HepG2 (cell line): ENCODE measurements at regions not wholly inside any gene's neighbourhood (a gene's known extent, or its start where the extent isn't known, plus 50 kb on each side); places are given as distances from the start of the nearest gene placed in this dataset.

Experiments used
- ATAC-seq: fragments of 200-7000 bp; cut with Tn5 transposase; 3 replicates; pipeline ENCODE4 v1.9.1; 2020; ENCODE audit warnings: mild to moderate bottlenecking, moderate library complexity
- BruUV-seq: library from RNA; stranded (reverse); fragments of 400-500 nt; replicated peaks from 2 replicates; lab custom pipeline; 2021; lab: Mats Ljungman, UMichigan
- CTCF ChIA-PET: fragments of 300-600 bp; formaldehyde crosslinking; extraction: SDS; loops from one replicate; lab custom pipeline; 2021; ENCODE audit warnings: low total read pairs, inconsistent platforms, low intra/inter-chr PET ratio; lab: Yijun Ruan, JAX
- POLR2A ChIA-PET: fragments of 350-600 bp; sonication (Branson Sonifier 250); formaldehyde crosslinking; loops from one replicate; lab custom pipeline; 2020; ENCODE audit warnings: antibody characterized with exemption, inconsistent platforms; lab: Yijun Ruan, JAX
- DNase-seq: peaks from one replicate; pipeline ENCODE4 v3.0.0-alpha.2; 2015; ENCODE audit warnings: low spot score
- FAIRE-seq: peaks from 3 replicates; lab custom pipeline; 2011; peaks lifted over from hg19 to GRCh38; lab: Jason Lieb, UNC
- H2AFZ ChIP-seq: one replicate; pipeline ENCODE4 v1.6.1; 2011; ENCODE audit warnings: low read length, inconsistent platforms
- H3K27ac ChIP-seq: fragments of 300-600 bp; 3 replicates; pipeline ENCODE4 v1.8.0; 2011; ENCODE audit warnings: mixed run types, mild to moderate bottlenecking, mixed read lengths, low read length, inconsistent platforms; ENCODE audit not compliant: insufficient read depth; ENCODE audit errors: extremely low read length
- H3K27me3 ChIP-seq, 2 experiments: fragments of 200-600 bp in 1 of 2; 2 replicates in 1 of 2; 3 replicates in 1 of 2; pipeline versions ENCODE4 v1.6.0 to v1.8.0; 2011; ENCODE audit warnings: low read length in 2 of 2, mild to moderate bottlenecking in 2 of 2, moderate library complexity in 2 of 2, inconsistent platforms in 1 of 2; ENCODE audit not compliant: insufficient read depth in 2 of 2, control insufficient read depth in 1 of 2
- H3K36me3 ChIP-seq, 2 experiments: fragments of 200-600 bp in 1 of 2; replicated peaks in 1 of 2; 2 replicates in 1 of 2; 3 replicates in 1 of 2; pipeline versions ENCODE4 v1.5.1 to v1.8.0; 2011; ENCODE audit warnings: low read length in 2 of 2, inconsistent platforms in 1 of 2; ENCODE audit not compliant: insufficient read depth in 2 of 2, control insufficient read depth in 1 of 2
- H3K4me1 ChIP-seq: 2 replicates; pipeline ENCODE4 v1.5.1; 2012; ENCODE audit warnings: low read length, inconsistent platforms; ENCODE audit not compliant: insufficient read depth
- H3K4me2 ChIP-seq: 2 replicates; pipeline ENCODE4 v1.6.0; 2011; ENCODE audit warnings: low read depth, low read length, inconsistent platforms
- H3K4me3 ChIP-seq, 3 experiments: fragments of 200-600 bp in 1 of 3; sonication (generic), shearing (Covaris generic) in 1 of 3; replicated peaks in 1 of 3; 2 replicates each; pipeline ENCODE4 v1.5.1; 2011 to 2016; ENCODE audit warnings: low read length in 3 of 3, inconsistent platforms in 2 of 3, low read depth in 2 of 3, mild to moderate bottlenecking in 2 of 3, control low read depth in 1 of 3, mixed read lengths in 1 of 3; ENCODE audit not compliant: insufficient read depth in 1 of 3
- H3K79me2 ChIP-seq: one replicate; pipeline ENCODE4 v1.6.1; 2011; ENCODE audit warnings: low read length, inconsistent platforms; ENCODE audit not compliant: insufficient read depth
- H3K9ac ChIP-seq: 2 replicates; pipeline ENCODE4 v1.6.0; 2011; ENCODE audit warnings: mild to moderate bottlenecking, low read depth, low read length, inconsistent platforms; ENCODE audit not compliant: insufficient read depth
- H3K9me3 ChIP-seq: 2 replicates; pipeline ENCODE4 v1.5.1; 2012; ENCODE audit warnings: mild to moderate bottlenecking, low read length
- H4K20me1 ChIP-seq: 2 replicates; pipeline ENCODE4 v1.6.0; 2011; ENCODE audit warnings: inconsistent platforms, mild to moderate bottlenecking, low read length, moderate library complexity; ENCODE audit not compliant: insufficient read depth
- ARNTL ChIP-seq: sonication (generic); formaldehyde crosslinking; IDR thresholded peaks from 2 replicates; pipeline ENCODE4 v1.4.0; 2020; ENCODE audit warnings: mild to moderate bottlenecking, missing genetic modification reagents
- BCLAF1 ChIP-seq: fragments of 450-650 bp; IDR thresholded peaks from 2 replicates; pipeline ENCODE4 v1.6.1; 2017; ENCODE audit warnings: mild to moderate bottlenecking
- FOXJ3 ChIP-seq: sonication (generic); formaldehyde crosslinking; IDR thresholded peaks from 2 replicates; pipeline ENCODE4 v1.4.0; 2020; ENCODE audit warnings: missing genetic modification reagents, mild to moderate bottlenecking, borderline replicate concordance
- HIVEP1 ChIP-seq: sonication (generic); formaldehyde crosslinking; IDR thresholded peaks from 2 replicates; pipeline ENCODE4 v1.4.0; 2020; ENCODE audit warnings: mild to moderate bottlenecking, missing genetic modification reagents
- MED1 ChIP-seq: sonication (generic); formaldehyde crosslinking; IDR thresholded peaks from 2 replicates; pipeline ENCODE4 v1.4.0; 2020; ENCODE audit warnings: missing genetic modification reagents
- MTA1 ChIP-seq: sonication (generic); formaldehyde crosslinking; IDR thresholded peaks from 2 replicates; pipeline ENCODE4 v1.4.0; 2020; ENCODE audit warnings: missing genetic modification reagents, mild to moderate bottlenecking, borderline replicate concordance
- NFKBIZ ChIP-seq: IDR thresholded peaks from 2 replicates; pipeline ENCODE4 v1.6.1; 2018; ENCODE audit warnings: missing genetic modification reagents, missing compliant biosample characterization
- SOX13 ChIP-seq, 3 experiments: fragments of 450-650 bp in 1 of 3; sonication (generic) in 1 of 3; formaldehyde crosslinking in 1 of 3; IDR thresholded peaks in 2 of 3; conservative IDR thresholded peaks in 1 of 3; 2 replicates each; pipeline versions ENCODE4 v1.5.0 to v1.6.1; 2016 to 2020; ENCODE audit warnings: antibody characterized with exemption in 1 of 3, mild to moderate bottlenecking in 1 of 3, missing compliant biosample characterization in 1 of 3, missing genetic modification reagents in 1 of 3, moderate library complexity in 1 of 3
- SOX5 ChIP-seq: IDR thresholded peaks from 2 replicates; pipeline ENCODE4 v1.6.1; 2016; ENCODE audit warnings: borderline replicate concordance
- STAT6 ChIP-seq: sonication (generic); formaldehyde crosslinking; IDR thresholded peaks from 2 replicates; pipeline ENCODE4 v1.4.0; 2020; ENCODE audit warnings: missing genetic modification reagents, mild to moderate bottlenecking, borderline replicate concordance
- ZGPAT ChIP-seq: IDR thresholded peaks from 2 replicates; pipeline ENCODE4 v1.6.1; 2016; ENCODE audit warnings: mild to moderate bottlenecking
- ZNF124 ChIP-seq: sonication (generic); formaldehyde crosslinking; IDR thresholded peaks from 2 replicates; pipeline ENCODE4 v1.4.0; 2020; ENCODE audit warnings: missing genetic modification reagents
- ZNF30 ChIP-seq: sonication (generic); formaldehyde crosslinking; IDR thresholded peaks from 2 replicates; pipeline ENCODE4 v1.5.0; 2020; ENCODE audit warnings: mild to moderate bottlenecking, missing genetic modification reagents
- ZNF496 ChIP-seq: sonication (generic); formaldehyde crosslinking; IDR thresholded peaks from 2 replicates; pipeline ENCODE4 v1.8.1; 2023; ENCODE audit warnings: mild to moderate bottlenecking, moderate library complexity, missing genetic modification reagents; ENCODE audit not compliant: insufficient replicate concordance
- ZNF513 ChIP-seq: sonication (generic); formaldehyde crosslinking; conservative IDR thresholded peaks from 2 replicates; pipeline ENCODE4 v1.5.0; 2020; ENCODE audit warnings: missing genetic modification reagents
- ZNF563 ChIP-seq: sonication (generic); formaldehyde crosslinking; IDR thresholded peaks from 2 replicates; pipeline ENCODE4 v1.8.0; 2022; ENCODE audit warnings: mild to moderate bottlenecking, moderate library complexity, missing genetic modification reagents
- WGBS: methylation state at CpG from one replicate; pipeline ENCODE4 v1.1.6; 2017; ENCODE audit warnings: low lambda C conversion rate; 5-methylcytosine and 5-hydroxymethylcytosine counted together
- in situ Hi-C: cut with HindIII; loops from 2 replicates; pipeline ENCODE4 v1.10.0; 2017; ENCODE audit warnings: low pct_unique_long_range_greater_than_20kb; ENCODE audit not compliant: extremely low pct_ligation_motif_present
- intact Hi-C: fragments of 100-400 bp; cut with micrococcal nuclease; formaldehyde crosslinking; loops from one replicate; pipeline ENCODE4 v1.10.0; 2022; ENCODE audit not compliant: unreplicated experiment

GRCh38 chr13:42708391-42708790 lies 73.0 kb upstream of the FAM216B start (continued):
- TF ChIP-seq ZNF513 (no peak), ZGPAT (CRISPR knock-in tag) (no peak), ZNF496 (CRISPR knock-in tag) (no peak), NFKBIZ (CRISPR knock-in tag) (no peak), STAT6 (no peak)

- FAIRE-seq (no peak), DNase-seq (no peak), ATAC-seq (no peak)
- H3K36me3 ChIP-seq, result no peaks in the 10 kb centered on the region
- H3K9ac ChIP-seq, result no peak overlapping the region
- no peak overlapping the region for H2AFZ ChIP-seq
- H3K4me1 ChIP-seq, result no peaks in the 10 kb centered on the region
- no peak overlapping the region for H3K4me3 ChIP-seq
- 3% methylated on average over 2 of the region's 2 CpGs for WGBS
- CTCF ChIA-PET, result no interaction called here
- in situ Hi-C loops (no loop called here), intact Hi-C loops (no loop called here)
- no peaks in the 10 kb centered on the region for H4K20me1 ChIP-seq
- POLR2A ChIA-PET, result no interaction called here
- H3K27ac ChIP-seq, result no peak overlapping the region
- H3K4me2 ChIP-seq, result no peak overlapping the region
- BruUV-seq, result no TSS peak
- H3K79me2 ChIP-seq, result no peaks in the 10 kb centered on the region
- no peaks in the 10 kb centered on the region for H3K27me3 ChIP-seq
- H3K9me3 ChIP-seq, result no peaks in the 10 kb centered on the region
- TF ChIP-seq BCLAF1 (no peak), ZNF124 (CRISPR knock-in tag) (no peak), SOX5 (CRISPR knock-in tag) (no peak), ZNF30 (CRISPR knock-in tag) (no peak), ARNTL (CRISPR knock-in tag) (no peak), HIVEP1 (CRISPR knock-in tag) (no peak), SOX13 (IDR thresholded peaks at IDR 0.05) (no peak), SOX13 (CRISPR knock-in tag; conservative IDR thresholded peaks at IDR 0.05 in 1 of 2, IDR thresholded peaks at IDR 0.05 in 1 of 2) (no peak), MTA1 (no peak), MED1 (CRISPR knock-in tag) (no peak), FOXJ3 (no peak), ZNF563 (CRISPR knock-in tag) (no peak)
Measured at GRCh38 chr13:42709276-42709675, 72.1 kb upstream of the FAM216B start.
